GM19438 (cell line): ENCODE measurements at regions not wholly inside any gene's neighbourhood (a gene's known extent, or its start where the extent isn't known, plus 50 kb on each side); places are given as distances from the start of the nearest gene placed in this dataset.

ENCODE experiments used
- ATAC-seq: cut with Tn5 transposase; IDR thresholded peaks from one replicate; pipeline ENCODE4 v1.9.1; 2021; ENCODE audit warnings: low read depth; ENCODE audit not compliant: unreplicated experiment

DNA sequence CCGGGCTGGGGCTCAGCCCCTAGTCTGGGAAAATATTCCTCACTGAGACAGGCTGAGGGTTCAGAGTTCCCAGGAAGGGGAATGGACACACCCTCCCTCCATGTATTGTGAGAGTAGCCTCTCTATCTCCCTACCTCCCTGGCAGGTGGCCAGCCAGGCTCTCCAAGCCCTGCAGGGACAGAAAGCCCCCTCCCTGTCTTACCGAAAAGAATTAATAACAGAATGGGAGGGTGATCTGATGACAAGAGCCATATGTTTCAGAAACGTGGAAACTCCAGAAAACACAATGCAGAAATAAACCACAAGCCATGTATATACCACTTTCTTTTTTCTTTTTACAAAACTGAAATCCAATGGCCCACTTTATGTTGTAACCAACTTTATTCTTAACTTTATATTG lies 140.0 kb downstream of the CHST1 start:
- ATAC-seq: no peak

DNA sequence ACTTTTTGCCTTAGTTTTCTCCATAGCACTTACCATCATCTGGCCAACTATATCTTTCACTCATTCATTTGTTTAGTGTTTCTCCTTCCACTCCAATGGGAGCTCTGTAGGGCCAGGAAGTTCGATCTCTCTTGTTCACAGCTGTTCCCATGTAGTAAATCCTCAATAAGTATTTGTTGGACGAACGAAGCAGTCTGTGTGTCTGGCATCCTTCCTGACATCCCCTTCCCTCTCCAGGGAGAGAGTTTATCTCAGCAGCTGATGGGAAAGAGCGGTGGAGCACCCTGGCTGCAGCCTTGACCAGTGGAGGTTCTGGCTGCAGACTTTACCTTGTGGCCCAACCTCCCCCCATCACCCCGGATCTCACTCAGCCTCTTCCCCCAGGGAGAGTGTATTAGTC lies 141.7 kb downstream of the CHST1 start:
- ATAC-seq: no peak

DNA sequence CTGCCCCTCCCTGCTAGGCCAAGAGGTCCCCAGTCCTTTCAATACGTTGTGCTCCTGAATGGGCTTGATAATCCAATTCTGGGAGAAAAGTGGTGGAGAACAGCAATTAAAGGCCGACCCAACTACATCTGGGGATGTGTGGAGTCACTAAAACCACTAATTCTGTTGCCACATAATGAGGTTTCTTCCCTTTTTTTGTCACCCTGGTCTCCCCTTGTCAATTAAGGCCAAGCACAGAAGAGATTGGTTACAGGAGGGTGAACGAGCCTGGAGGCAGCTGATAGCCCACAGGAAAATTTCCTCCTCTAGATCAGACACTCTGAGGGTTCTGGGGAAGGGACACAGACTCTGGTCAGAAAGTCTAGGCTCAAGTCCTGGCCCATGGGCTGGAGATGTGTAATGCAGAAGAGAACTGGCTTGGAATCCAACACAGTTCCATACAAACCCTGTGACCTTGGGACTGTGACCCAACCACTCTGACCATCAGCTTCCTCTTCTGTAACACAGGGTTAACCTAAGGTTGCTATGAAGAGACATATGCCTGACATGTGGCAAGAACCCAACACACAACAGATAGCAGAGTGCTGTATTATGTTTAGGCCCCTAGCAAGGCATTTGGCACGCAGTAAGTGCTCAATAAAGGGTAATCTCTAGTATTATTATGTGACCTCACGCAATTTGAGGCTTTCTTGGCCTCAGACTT lies 146.4 kb downstream of the CHST1 start:
- no peak for ATAC-seq

DNA sequence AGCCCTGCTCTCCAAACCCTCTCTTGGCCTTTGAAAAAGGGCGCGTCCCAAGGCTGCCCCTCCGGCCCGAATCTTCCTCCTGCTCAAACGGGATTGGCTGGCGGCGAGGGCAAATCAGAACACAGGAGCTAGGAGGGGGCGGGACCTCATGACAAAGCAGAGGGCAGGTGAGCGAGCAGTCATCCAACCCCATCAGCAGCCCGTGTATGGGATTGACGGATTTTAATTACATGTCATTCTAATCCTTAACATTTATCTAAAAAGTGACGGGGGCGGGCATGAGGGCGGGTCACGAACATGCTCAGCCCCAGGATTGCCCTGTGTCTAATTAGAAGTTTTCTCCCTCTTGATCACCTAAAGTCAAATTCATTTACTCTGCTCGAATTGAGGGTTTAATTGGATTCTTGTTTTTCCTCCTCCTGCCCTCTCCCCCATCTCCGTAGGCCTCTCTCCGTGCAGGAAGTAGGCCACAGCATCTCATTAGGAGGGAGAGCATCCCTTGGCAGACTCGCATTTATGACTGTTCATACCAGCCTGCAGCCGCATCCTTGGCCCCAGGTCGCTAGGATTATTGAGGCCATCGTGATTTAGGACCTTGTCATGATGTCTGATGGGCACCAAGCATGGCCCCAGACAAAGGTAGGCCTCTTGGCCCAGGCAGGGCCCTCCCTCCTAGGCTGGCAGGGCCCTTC lies 147.1 kb downstream of the CHST1 start:
- ATAC-seq: no peak

DNA sequence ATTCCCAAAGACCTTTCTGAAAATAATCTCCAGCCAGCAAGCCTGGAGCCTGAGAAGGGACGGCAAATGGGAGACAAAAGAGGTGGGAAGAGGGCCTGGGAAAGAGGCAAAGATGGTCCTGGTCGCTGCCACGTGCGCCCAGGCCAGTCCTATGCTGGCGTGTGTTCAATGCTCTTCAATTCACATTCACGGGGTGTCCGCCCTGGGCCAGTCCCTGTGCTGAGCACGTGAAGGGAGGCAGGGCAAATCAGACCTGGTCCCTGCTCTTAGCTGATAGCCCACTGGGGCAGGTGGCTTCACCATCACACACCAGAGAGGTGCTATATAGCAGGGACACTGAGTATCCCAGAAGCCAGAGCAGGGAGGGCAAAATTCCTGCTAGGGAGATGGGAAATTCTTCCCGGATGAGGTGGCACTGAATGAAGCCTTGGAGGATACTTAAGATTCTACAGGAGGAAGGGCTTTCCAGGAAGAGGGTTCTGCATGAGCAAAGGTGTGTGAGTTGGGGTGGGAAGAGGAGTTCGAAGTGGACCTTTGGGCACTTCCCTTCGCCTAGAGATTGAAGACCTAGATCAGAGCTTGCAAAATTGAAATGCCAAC lies 148.2 kb downstream of the CHST1 start:
- ATAC-seq: no peak

DNA sequence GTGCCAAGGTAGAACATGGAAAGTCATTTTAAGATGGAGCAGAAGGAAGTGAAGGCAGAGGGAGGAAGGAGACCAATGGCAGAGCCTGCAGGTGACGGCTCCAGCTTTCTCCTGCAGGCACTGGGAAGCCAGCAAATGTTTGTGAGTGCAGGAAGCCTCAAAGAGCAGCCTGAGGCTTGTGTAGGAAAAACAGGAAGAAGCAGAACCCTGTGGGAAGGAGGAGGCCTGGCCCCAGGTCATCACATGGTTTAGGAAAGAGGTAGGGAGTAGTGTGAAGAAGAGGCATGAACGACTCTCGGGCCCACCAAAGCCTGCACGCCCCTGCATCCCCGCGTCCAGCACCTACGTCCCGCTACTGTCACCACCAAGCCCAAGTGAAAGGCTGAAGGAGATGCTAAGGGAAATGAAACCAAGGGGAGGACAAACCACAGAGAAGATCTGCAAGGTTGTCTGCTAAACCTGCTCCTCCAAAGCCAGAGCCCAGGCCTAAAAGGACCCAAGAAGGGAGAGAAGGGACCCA lies 151.5 kb downstream of the CHST1 start:
- no peak for ATAC-seq

DNA sequence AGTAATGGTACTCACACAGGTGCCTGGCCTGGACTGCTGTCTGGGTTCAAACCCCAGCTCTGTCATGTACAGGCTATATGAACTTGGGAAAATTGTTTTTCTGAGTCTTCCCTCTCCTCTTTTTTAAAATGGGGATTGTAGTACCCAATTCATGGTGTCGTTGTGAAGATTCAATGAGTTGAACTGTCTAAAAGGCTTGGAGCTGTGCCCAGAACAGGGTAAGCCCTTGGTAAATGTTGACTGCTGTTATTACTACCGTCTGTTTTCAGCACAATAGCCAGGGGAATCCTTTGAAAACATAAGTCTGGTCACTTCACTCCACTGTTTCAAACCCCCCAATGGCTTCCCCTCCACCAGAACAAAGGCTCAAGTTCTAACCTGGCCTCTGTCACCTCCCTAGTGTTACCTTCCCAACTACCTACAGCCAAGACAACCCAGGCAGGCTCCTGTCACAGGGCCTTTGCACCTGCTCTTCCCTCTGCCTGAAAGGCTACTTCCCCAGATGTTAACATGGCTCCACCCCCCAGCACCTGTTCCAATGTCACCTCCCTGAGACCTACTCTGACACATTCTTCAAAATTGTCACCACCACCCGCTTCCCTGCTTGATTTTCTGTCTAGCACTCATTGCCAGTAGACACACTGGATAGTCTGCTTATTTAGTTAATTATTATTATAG lies 152.8 kb downstream of the CHST1 start:
- ATAC-seq: no peak

DNA sequence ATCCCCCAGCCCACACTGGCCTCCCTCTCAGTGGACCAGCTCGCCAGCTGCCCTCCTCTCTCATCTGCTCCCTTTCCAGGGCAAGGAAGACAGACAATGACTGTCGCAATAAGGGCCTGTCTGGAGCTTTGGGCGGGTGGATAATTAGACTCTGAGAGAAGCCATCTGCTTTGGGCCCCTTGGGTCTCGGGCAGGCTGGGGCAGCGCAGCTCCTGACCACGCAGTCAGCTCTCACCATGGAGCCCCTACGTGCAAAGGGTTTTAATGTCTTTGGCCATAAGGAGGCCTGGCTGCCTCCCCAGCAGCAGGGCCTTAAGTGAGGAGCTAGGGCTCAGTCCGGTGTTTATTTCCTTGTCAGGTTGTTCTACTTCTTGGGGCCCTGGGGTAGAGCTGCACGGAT lies 153.9 kb downstream of the CHST1 start:
- no peak for ATAC-seq

DNA sequence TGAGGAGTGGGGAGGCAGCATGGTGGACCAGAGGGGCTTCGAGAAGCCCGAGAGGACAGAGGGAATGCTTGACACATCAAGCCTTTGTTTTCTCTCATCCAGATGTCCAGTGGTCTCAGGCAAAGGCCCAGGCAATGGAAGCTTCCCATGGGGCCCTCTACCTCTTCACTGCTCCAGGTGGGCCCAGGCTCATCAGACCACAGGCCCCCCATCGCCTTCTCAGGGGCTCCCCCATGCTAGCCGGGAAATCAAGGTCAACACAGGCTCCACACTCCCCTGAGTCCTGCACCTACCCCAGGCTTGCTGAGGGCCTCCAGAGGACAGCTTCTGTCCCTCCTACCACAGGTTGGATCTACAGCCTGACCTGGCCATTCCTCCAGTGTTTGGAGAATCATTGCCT lies 157.5 kb downstream of the CHST1 start:
- no peak for ATAC-seq

DNA sequence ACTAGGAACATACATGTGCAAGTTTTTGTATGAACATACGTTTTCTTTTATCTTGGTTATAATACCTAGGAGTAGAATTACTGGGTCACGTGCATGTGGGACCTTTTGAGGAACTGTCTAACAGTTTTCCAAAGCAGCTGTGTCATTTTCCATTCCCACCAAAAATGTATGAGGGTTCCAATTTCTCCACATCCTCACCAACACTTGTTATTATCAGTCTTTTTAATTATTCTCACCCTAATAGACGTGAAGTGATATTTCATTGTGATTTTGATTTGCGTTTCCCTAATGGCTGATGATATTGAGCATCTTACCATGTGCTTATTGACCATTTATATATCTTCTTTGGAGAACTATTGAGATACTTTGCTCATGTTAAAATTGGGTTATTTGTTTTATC lies 162.1 kb downstream of the CHST1 start:
- no peak for ATAC-seq

DNA sequence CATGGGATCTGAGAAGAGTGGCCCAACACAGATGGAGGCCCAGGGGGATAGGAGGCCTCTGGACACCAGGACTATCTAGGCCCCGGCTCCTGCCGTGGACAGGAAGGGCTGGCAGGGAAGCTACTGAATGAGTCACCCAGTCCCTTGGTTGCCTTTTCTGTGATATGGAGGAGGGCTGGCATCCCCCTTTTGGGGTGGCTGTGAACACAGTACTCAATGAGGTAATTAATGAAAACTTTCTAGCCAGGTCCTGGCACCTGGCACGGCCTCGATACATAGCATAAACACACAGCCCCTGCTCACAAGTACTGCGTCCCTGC lies 163.2 kb downstream of the CHST1 start:
- no peak for ATAC-seq

DNA sequence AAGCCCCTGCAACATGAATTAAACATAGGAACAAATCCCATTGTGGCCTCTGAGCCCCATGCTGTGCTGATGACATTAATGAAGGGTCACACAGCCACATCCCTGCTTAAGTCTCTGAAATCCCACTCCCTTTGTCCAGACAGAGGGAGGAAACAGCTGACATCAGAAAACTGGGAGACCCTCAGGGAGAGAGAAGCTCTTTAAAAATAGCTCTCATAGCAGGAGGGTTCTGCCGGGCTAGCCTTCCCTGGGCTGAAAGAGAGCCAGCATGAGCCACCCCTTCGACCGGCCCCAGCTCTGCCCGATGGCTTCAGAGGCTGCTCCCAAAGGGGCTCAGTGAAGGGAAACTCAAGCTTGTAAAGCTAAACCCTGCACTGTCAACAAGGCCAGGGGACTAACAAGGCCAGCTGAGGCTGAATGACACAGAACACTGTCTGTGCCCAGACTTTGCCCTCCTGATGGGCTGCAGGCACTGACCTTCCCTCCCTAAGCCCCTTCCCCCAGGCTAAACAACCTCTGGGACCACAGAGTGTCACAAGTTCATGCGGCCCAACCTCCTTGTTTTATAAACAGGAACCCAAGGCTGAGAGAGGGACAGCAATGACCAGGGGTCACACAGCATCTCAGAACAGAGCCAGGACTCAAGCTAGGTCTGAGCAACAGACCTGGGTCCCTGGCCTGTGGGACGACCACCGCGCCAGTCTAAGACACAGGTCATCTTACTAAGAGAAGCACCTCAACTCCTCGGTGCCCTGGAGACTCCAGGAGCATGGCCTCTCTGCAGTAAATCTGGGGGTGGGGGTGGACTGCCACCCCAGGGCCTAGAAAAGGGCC lies 163.8 kb downstream of the CHST1 start:
- no peak for ATAC-seq

DNA sequence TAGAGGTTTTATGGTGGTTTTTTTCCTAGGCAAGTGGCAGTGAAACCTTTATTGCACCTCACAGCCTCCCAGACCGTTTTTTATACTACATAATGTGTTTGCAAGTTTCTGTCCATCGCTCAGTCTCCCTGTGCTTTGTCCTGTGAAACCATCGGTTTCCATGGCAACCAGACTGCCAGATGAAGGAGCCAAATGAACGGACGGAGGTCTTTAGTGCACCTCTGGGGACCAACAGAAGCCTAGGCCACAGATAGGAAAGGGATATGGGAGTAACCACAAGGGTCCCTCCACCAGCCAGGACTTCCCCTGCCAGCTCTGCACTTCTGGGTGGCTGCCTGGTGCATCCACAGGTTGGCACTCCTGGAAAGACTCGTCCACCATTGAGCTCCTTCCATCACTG lies 165.0 kb downstream of the CHST1 start:
- ATAC-seq: no peak

DNA sequence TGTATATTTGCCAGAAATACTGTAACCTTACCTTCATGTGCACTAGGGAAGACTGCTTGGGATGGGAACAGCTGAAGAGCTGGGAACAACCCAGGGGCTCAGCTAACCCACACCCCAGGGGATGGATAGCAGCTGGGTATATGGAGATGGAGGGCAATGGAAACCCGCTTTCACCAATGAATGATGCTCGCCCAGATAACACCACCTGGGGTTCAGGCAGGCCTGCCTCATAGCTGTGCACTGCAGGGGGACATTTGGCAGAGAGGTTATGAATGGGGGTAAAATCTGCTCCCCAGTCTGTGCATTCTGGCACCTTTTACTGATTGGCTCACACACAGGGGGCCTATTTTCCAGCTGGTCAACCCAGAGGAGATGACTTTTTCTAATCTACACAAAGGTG lies 170.7 kb downstream of the CHST1 start:
- no peak for ATAC-seq

DNA sequence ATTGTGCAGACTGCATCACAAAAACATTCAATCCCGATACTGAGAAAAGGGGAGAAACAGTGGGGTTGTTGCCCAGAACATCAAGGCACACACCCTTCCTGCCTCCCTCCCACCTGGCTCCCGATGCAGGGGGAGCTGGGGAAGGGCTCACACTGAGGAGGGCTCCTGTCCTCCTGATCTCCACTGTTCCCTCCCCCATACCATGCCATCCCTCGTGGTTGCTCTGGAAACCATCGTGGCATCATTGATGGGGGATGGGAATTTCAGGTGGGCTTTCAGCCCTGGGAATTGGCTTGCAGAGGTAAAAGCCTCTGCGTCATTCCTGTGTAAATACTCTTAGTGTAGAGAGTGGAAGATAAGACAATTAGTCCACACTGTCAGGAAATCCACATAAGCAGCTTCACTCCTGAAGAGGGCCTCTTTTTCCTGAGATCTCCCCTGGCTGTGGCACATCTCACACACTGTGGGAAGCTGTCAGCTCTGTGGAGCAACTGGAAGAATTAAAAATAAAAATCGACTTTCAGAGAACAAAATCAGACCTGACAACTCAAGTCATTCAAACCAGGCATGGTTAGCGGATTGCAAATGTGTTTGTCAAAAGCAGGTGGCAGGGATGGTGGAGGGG lies 176.0 kb downstream of the CHST1 start:
- ATAC-seq: no peak

DNA sequence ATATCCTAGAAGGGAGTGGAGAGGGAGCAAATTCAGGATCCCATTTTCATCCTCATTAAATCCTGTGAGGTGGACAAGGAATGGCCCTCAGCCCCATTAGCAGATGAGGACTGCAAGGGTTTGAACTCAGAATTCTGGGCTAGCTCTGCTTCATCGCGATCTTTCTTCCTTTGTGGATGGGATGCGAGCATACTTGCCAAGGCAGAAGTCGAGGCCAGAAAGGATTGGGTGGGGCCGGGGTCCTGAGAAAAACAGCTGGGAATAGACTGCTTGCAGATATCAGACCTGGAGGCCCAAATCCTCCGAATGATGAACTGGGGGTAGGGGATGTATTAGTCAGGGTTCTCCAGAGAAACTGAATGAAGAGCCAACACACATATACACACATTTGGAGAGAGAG lies 179.0 kb downstream of the CHST1 start:
- no peak for ATAC-seq

DNA sequence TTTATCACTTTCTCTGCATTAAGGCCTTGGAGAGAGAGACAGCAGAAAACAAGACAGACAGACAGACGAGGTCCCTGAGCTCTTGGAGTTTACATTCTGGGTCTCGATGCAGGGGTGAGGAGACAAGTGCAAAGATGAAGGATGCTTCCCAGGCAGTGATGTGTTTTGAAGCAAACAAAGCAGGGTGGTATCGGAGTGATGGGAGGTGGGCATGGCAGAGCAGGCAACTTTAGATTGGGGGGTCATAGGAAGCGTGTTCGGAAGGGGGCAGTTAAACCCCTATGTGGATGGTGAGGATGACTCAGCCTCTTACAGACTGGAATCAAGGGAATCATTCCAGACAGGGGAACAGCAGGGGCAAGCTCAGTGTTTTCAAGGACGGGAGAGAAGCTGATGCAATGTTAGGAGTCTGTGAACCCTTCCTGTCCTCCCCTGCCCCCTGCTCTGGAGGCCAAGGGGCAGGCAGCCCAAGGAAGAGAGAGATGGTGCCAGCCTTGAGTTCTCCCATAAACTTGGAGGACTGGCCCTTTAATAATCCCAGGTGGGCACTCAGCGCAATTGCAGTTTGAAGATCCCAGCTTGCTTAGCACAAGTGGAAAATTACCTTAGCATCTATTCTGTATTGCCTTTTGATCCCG lies 180.2 kb downstream of the CHST1 start:
- ATAC-seq: no peak

DNA sequence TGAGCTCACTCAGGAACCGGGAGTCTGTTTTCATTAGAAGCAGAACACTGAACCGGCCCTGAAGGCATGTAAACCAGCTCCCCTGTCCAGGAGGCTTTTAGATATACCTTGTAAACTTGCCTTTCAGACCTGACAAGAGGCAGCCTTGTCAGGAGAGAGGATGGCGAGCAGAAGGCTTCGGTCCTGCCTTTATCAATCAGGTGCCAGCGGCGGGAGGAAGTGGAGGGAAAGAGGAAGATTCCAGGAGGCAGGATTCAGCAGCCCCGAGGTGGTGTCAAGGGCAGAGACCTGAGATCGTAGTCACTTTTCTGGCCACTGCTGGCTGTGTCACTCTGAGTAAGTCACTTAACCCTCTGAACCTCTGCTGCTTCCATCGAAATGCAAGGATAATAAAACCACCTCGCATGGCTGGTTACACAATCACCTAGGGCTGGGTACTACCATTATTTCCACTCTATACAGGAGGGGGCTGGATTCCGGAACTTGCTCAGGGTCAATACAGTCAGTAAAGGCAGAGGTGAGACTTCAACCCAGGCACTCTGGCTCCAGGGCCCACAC lies 181.0 kb downstream of the CHST1 start:
- no peak for ATAC-seq

DNA sequence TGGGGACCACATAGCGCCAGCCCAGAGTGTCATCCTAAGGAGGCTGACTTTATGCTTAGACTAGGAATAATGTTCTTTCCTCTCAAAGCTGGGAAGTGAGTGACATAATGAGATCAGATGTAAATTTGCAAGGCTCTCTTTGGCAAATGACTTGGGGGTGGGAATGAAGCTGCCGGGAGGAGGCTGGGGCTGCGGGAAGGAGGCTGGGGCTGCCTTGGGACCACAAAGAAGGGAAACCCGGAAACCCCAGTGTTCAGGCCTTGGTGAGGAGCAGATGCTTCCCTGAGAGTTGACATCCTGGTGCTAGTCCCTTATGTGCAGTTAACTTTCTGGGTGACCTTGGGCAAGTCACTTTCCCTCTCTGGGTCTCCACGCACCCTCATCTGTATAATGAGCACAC lies 182.0 kb downstream of the CHST1 start:
- ATAC-seq: no peak
